ENCODE measurements at regions not wholly inside any gene's neighbourhood (a gene's known extent, or its start where the extent isn't known, plus 50 kb on each side); places are given as distances from the start of the nearest gene placed in this dataset.

DNA sequence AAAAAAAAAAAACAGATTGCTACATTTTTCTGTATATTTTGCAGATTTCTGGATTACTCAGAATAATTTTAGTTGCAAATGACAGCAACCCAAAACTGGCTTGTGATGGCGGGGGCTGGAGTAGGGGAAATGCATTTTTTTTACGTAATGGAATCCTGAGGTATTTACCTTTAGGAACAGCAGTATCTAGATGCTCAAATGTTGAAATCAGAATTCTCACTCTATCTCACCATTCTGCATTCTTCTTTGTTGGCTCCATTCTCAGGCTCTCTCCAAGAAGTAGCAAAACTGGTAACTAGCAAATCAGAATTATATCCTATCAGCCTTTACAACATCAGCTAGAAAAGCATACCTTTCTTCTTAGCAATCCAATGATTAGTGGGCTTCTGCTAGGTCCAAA is 554.3 kb downstream of the PRELID2 start:
- TF ChIP-seq, protein P1, sequence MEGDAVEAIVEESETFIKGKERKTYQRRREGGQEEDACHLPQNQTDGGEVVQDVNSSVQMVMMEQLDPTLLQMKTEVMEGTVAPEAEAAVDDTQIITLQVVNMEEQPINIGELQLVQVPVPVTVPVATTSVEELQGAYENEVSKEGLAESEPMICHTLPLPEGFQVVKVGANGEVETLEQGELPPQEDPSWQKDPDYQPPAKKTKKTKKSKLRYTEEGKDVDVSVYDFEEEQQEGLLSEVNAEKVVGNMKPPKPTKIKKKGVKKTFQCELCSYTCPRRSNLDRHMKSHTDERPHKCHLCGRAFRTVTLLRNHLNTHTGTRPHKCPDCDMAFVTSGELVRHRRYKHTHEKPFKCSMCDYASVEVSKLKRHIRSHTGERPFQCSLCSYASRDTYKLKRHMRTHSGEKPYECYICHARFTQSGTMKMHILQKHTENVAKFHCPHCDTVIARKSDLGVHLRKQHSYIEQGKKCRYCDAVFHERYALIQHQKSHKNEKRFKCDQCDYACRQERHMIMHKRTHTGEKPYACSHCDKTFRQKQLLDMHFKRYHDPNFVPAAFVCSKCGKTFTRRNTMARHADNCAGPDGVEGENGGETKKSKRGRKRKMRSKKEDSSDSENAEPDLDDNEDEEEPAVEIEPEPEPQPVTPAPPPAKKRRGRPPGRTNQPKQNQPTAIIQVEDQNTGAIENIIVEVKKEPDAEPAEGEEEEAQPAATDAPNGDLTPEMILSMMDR (IDR thresholded peaks at IDR 0.05; ENCODE audit: low read depth, low read length) = no peak
- in situ Hi-C loops (cut with HindIII; ENCODE audit: low sequenced_read_pairs) = no loop called here
- DNase-seq (ENCODE audit: low read depth, low spot score) = no peak
- H3K4me3 ChIP-seq (ENCODE audit: low read depth, low read length) = no peak overlapping the region

DNA sequence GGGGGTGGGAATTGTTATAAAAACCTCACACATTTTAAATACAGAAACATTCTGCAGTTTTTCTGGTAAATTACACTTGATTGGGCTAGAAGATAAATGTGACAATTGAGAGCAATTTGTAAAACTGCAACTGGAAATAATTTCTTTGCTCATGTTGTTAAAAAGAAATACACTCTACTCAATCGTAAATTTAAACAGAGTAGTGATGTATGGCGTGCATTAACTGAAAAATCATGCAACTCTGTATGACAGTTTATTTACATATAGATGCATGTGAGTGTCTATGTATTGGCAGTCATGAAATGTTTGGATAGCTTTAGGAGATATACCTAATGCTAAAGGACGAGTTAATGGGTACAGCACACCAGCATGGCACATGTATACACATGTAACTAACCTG is 554.9 kb downstream of the PRELID2 start:
- DNase-seq (ENCODE audit: low read depth, low spot score) = no peak
- in situ Hi-C loops (cut with HindIII; ENCODE audit: low sequenced_read_pairs) = no loop called here
- H3K4me3 ChIP-seq (ENCODE audit: low read depth, low read length) = no peak overlapping the region
- TF ChIP-seq, protein P1 (IDR thresholded peaks at IDR 0.05; ENCODE audit: low read depth, low read length) = no peak

DNA sequence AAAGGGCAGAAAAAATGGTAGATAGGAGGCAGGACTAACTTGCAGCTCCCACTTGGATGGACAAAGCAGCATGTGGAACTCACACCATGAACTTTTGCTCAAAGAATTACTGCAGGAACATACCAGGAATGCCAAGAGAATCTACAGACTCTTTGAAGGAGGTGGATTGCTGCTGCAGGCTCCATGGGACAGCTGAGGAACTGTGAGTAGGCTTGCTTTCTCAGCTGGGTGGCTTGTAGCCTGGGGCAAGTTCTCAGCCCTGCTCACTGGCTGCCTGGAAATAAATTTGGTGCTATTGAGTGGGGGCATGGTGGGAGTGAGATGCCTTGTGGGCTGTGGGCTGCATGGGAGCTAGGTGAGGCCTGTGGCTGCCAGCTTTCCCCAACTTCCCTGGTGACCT is 574.5 kb downstream of the PRELID2 start:
- in situ Hi-C loops (cut with HindIII; ENCODE audit: low sequenced_read_pairs) = no loop called here
- TF ChIP-seq, protein P1 (IDR thresholded peaks at IDR 0.05; ENCODE audit: low read depth, low read length) = no peak
- DNase-seq (ENCODE audit: low read depth, low spot score) = no peak
- H3K4me3 ChIP-seq (ENCODE audit: low read depth, low read length) = no peak overlapping the region

DNA sequence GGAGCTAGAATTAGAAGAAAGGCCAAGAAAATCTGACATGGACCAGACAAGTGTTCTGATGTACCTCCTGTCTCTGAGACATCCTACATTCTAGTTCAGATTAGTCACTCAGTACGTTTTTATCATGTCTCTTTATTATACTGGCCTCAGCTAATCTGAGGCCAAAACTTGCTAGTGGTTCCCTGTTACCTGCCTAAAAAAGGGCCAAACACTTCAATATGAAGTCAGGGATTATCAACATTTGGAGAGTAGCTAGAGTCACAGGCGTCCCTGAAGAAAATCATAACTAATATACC is 587.4 kb downstream of the PRELID2 start:
- TF ChIP-seq, protein P1 (IDR thresholded peaks at IDR 0.05; ENCODE audit: low read depth, low read length) = no peak
- in situ Hi-C loops (cut with HindIII; ENCODE audit: low sequenced_read_pairs) = no loop called here
- no peak overlapping the region for H3K4me3 ChIP-seq (ENCODE audit: low read depth, low read length)
- DNase-seq (ENCODE audit: low read depth, low spot score) = no peak

DNA sequence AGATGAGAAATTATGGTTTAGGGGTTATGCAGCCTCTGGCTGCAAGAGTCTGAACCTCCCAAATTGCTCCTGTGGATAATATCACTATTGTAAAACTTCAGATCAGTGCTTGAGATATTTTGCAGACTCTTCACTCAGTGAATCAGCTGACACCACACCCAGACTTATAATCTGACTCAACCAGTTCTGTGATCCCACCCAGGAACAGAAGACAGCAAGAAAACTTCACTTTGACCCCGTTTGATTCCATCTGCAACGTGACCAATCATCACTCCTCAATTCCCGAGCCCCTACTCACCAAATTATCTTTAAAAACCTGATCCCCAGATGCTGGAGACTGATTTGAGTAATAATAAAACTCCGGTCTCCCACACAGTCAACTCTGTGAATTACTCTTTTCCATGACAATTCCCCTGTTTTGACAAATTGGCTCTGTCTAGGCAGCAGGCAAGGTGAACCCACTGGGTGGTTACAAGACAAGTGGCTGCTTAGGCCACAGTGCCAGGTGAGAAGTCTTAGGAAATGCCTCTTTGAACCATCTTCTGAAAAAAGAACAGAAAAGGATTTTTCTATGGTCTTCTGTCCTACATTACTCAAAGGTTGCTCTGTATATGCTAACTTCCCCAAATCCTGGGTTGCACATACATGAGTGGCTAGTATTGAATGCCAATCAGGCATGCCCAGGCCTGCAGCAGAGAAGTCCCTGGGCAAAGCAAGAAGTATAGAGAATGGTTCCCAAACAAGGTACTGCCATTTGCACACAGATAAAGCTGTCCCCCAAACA is 588.0 kb downstream of the PRELID2 start:
- in situ Hi-C loops (cut with HindIII; ENCODE audit: low sequenced_read_pairs) = no loop called here
- DNase-seq (ENCODE audit: low read depth, low spot score) = no peak
- H3K4me3 ChIP-seq (ENCODE audit: low read depth, low read length) = no peak overlapping the region
- TF ChIP-seq, protein P1 (IDR thresholded peaks at IDR 0.05; ENCODE audit: low read depth, low read length) = no peak

DNA sequence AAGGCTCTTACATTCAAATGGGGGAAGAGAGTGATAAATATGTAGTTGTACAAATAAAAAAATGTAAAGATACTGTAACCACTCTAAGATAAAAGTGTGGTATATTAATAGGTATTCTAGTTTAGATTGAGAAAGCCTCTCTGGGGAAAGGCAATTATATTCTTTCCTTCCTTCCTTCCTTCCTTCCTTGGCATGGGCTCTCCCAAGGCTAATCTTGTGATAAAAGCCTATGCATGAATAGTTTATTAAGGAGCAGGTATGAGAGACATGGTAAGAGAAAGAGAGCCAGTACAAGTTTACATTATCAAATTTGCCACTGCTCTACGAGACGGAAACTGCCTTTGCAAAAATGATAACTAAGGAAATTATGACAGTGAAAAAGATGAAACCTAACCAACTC is 588.8 kb downstream of the PRELID2 start:
- TF ChIP-seq, protein P1 (IDR thresholded peaks at IDR 0.05; ENCODE audit: low read depth, low read length) = no peak
- in situ Hi-C loops (cut with HindIII; ENCODE audit: low sequenced_read_pairs) = no loop called here
- no peak for DNase-seq (ENCODE audit: low read depth, low spot score)
- H3K4me3 ChIP-seq (ENCODE audit: low read depth, low read length) = no peak overlapping the region
